ENCODE measurements at regions not wholly inside any gene's neighbourhood (a gene's known extent, or its start where the extent isn't known, plus 50 kb on each side); places are given as distances from the start of the nearest gene placed in this dataset.
"Not testable (repeated sequence)": the region's sequence is repeated elsewhere in the genome, so short reads cannot be mapped to it uniquely, and the experiment has no call there.

DNA sequence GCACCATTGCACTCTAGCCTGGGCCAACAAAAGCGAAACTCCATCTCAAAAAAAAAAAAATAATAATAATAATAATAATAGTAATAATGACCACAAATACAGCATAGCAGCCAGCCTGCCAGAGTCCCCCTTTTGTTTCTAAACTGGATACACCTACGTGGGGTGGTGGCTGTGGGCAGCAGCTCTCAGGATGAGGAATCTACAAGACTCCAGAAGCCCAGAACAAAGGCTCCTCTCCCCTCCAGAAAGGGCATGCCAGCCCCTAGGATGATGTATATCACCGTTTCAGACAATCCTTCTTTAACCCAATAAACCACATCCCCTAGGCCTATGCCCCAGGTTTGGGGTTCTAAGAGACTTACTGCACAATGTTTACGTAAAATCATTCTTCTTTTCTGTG is 155.9 kb downstream of the QRSL1 start:
- H3K27ac ChIP-seq: no peak overlapping the region
- H3K4me1 ChIP-seq: no peaks in the 10 kb centered on the region
- TF ChIP-seq, protein P1, sequence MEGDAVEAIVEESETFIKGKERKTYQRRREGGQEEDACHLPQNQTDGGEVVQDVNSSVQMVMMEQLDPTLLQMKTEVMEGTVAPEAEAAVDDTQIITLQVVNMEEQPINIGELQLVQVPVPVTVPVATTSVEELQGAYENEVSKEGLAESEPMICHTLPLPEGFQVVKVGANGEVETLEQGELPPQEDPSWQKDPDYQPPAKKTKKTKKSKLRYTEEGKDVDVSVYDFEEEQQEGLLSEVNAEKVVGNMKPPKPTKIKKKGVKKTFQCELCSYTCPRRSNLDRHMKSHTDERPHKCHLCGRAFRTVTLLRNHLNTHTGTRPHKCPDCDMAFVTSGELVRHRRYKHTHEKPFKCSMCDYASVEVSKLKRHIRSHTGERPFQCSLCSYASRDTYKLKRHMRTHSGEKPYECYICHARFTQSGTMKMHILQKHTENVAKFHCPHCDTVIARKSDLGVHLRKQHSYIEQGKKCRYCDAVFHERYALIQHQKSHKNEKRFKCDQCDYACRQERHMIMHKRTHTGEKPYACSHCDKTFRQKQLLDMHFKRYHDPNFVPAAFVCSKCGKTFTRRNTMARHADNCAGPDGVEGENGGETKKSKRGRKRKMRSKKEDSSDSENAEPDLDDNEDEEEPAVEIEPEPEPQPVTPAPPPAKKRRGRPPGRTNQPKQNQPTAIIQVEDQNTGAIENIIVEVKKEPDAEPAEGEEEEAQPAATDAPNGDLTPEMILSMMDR (IDR thresholded peaks at IDR 0.05): no peak
- no peak for TF ChIP-seq POLR2A (IDR thresholded peaks at IDR 0.05)
- no peaks in the 10 kb centered on the region for H3K36me3 ChIP-seq
- DNase-seq: no peak
- no peaks in the 10 kb centered on the region for H3K27me3 ChIP-seq
- peak overlapping the region in 1 of 4 donors; percentile 16 for H3K4me3 ChIP-seq
- H3K9me3 ChIP-seq: no peaks in the 10 kb centered on the region

DNA sequence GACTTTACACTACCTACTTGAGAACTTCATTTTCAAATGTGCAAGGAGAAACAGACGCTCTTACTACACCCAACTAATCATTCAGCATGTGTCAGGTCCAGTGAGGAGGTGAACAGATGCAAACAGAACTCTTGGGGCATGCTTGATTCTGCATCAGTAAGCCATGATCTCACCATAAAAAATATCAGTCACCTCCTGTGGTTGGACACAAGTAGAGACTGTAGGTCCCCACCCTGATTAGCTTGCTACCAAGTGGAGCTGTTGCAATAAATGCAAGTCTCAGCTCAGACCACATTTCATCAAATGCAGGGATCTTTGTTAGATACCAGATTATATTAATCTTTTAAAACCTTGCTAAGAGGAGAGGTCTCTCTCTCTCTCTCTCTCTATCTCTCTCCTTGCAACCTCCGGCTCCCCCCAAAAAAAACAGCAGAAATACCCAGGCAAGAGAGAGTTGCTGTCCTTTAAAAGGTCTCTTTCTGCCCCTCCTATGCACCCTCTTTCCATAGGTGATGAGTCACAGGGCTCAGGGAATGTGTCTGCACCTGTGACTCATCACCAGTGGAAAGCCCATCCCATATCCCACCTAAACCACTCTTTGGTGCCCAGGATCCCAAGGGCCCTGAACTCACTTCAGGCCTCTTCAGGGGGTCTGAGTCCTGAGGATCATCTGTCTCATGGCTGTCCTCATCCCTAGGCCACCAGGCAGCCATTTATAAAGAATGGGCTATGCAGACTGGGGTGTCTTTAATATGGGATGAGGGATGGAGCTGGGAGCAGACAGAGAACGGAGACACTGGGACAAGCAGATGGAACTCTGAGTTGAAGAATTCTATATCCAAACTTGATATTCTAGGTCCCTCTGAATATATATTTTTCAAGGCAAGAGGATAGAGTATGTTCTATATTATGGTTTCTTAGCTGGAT is 154.5 kb downstream of the QRSL1 start:
- no peaks in the 10 kb centered on the region for H3K27me3 ChIP-seq
- TF ChIP-seq, protein P1 (IDR thresholded peaks at IDR 0.05): no peak
- TF ChIP-seq POLR2A (IDR thresholded peaks at IDR 0.05): no peak
- DNase-seq: no peak
- H3K9me3 ChIP-seq: no peaks in the 10 kb centered on the region
- H3K27ac ChIP-seq: no peak overlapping the region
- H3K36me3 ChIP-seq: no peaks in the 10 kb centered on the region
- H3K4me3 ChIP-seq: no peak overlapping the region
- H3K4me1 ChIP-seq: no peaks in the 10 kb centered on the region

DNA sequence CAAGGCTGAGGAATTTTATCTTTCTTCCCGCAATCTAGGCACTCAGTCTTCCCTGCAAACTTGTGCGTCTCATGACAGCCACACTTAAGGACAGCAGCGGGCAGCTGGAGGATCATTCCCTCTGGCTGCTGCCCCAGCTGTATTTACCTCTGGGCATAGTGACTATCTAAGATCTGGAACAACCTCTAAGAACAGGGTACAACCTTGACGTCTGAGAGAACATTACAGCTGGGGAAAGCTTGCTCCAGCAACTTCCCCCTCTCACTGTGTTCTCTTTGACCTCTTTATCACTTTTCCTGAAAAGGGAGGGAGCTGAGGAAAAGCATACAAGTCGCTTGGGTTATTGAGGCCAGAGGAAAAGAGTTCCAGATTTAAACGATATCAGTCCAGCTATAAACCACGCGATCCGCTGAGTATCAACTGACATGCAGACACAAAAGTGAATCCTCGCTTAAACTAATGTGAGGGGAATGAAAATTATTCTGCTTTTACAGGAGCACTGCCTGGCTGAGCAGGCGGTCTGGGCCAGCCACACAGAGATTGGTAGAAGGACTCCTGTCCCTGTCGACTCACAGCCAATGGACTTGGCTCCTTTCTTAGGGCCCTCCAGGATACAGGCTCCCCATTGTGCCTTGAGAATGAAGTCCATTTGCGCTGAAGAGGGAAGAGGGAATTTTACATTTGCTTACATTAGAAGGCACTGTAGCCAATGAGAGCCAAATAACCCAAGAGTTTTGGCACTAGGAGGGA is 153.3 kb downstream of the QRSL1 start:
- Histone ChIP-seq H3K4me3 (no peak overlapping the region), H3K9me3 (no peaks in the 10 kb centered on the region), H3K4me1 (no peaks in the 10 kb centered on the region), H3K27ac (no peak overlapping the region), H3K27me3 (no peaks in the 10 kb centered on the region), H3K36me3 (no peaks in the 10 kb centered on the region)
- DNase-seq: no peak
- TF ChIP-seq, protein P1 (IDR thresholded peaks at IDR 0.05): no peak
- no peak for TF ChIP-seq POLR2A (IDR thresholded peaks at IDR 0.05)

DNA sequence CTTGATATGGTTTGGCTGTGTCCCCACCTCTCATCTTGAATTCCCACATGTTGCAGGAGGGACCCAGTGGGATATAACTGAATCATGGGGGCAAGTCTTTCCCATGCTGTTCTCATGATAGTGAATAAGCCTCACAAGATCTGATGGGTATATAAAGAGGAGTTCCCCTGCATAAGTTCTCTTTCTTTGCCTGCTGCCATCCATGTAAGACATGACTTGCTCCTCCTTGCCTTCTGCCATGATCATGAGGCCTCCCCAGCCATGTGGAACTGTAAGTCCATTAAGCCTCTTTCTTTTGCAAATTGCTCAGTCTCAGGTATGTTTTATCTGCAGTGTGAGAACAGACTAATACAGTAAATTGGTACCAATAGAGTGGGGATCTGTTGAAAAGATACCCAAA is 150.2 kb downstream of the QRSL1 start:
- not testable (repeated sequence) for H3K27me3 ChIP-seq, H3K4me3 ChIP-seq, H3K36me3 ChIP-seq, H3K9me3 ChIP-seq, H3K4me1 ChIP-seq, DNase-seq, H3K27ac ChIP-seq

DNA sequence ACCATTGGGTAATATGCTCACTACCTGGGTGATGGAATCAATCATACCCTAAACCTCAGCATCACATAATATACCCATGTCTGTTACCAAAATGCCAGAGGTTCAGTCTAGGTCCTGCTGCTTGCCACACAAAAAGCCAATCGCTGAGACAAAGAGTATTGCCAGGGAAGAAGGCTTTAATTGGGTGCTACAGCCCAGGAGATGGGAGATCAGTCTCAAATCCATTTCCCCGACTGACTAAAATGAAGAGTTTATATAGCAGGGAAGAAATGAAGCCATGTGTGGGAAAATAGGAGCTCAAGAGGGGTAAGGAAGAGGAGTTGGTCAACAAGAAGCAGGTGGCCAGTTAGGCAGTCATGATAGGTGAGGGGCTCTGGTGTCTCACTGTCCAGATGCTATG is 149.6 kb downstream of the QRSL1 start:
- TF ChIP-seq, protein P1 (IDR thresholded peaks at IDR 0.05): no peak
- no peak for TF ChIP-seq POLR2A (IDR thresholded peaks at IDR 0.05)
- no peaks in the 10 kb centered on the region for H3K36me3 ChIP-seq
- DNase-seq: no peak
- no peak overlapping the region for H3K4me3 ChIP-seq
- H3K4me1 ChIP-seq: no peaks in the 10 kb centered on the region
- H3K27me3 ChIP-seq: no peaks in the 10 kb centered on the region
- H3K27ac ChIP-seq: no peak overlapping the region
- H3K9me3 ChIP-seq: no peaks in the 10 kb centered on the region

DNA sequence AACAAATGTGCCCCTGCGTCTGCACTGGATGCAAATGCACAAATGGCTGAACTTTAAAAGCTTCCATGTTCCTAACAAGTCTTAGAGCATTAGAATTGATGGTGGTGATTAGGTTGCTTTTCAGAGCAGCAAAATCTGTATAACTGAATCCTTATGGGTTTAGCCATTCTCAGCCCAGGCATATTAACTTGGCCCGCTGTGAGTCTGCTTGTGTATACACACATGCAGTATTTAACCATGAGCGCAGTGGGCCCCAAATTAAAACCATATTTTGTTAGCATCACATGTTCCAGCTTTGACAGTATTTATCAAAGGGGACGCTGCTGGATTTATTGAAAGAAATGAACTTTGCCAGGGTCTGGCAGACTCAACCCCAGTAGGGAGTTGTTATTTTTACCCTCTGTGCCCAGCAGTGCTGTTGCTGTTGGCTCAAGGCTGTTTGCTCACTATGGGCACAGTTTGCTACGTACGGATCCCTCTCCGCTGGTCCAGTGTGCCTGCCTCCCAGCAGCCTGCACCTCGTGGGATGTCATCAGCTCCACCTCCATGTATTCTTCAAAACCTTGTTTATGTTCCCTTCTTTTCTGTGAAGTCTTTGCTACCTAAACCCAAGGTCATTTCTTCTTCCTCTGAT is 144.7 kb downstream of the QRSL1 start:
- no peak for DNase-seq
- Histone ChIP-seq H3K4me3 (no peak overlapping the region), H3K9me3 (peaks cover 0 to 4% (median 0%) of the 10 kb centered on the region in 4 donors), H3K27me3 (no peaks in the 10 kb centered on the region), H3K27ac (no peak overlapping the region), H3K36me3 (no peaks in the 10 kb centered on the region), H3K4me1 (no peaks in the 10 kb centered on the region)
- TF ChIP-seq POLR2A (IDR thresholded peaks at IDR 0.05): no peak
- TF ChIP-seq, protein P1 (IDR thresholded peaks at IDR 0.05): no peak

Measured in Peyer's patch (tissue), 4 donors.